Thyroid gland (tissue), 4 donors: ENCODE measurements at regions not wholly inside any gene's neighbourhood (a gene's known extent, or its start where the extent isn't known, plus 50 kb on each side); places are given as distances from the start of the nearest gene placed in this dataset.

Source experiments
- DNase-seq, 2 donors: peaks; one replicate each; pipeline ENCODE4 v3.0.0-alpha.2; 2019
- H3K27ac ChIP-seq, 3 donors: fragments of 200-600 bp; sonication (generic); 1 replicate in 2 of 3; 2 replicates in 1 of 3; pipeline ENCODE4 v1.5.1; 2016 to 2019; ENCODE audit warnings: mild to moderate bottlenecking in 1 of 3, moderate library complexity in 1 of 3
- H3K27me3 ChIP-seq: fragments of 200-600 bp; sonication (generic); one replicate; pipeline ENCODE4 v1.5.1; 2019
- H3K36me3 ChIP-seq, 2 donors: fragments of 200-600 bp; sonication (generic); one replicate each; pipeline ENCODE4 v1.5.1; 2016 to 2019
- H3K4me1 ChIP-seq, 2 donors: fragments of 200-600 bp; sonication (generic); one replicate each; pipeline ENCODE4 v1.5.1; 2017 to 2019
- H3K4me3 ChIP-seq, 3 donors: fragments of 200-600 bp; sonication (generic); replicated peaks in 1 of 3; 1 replicate in 2 of 3; 2 replicates in 1 of 3; pipeline ENCODE4 v1.5.1; 2016; ENCODE audit warnings: mild to moderate bottlenecking in 1 of 3
- H3K9me3 ChIP-seq: fragments of 200-600 bp; sonication (generic); one replicate; pipeline ENCODE4 v1.5.1; 2017
- POLR2A ChIP-seq, 2 donors: fragments of 450-650 bp; IDR thresholded peaks; one replicate each; pipeline ENCODE4 v1.6.1; 2017; ENCODE audit warnings: antibody characterized with exemption in 2 of 2, mild to moderate bottlenecking in 2 of 2, moderate library complexity in 1 of 2
- WGBS, 2 donors: methylation state at CpG; one replicate each; pipeline ENCODE4 v1.1.5; 2017; 5-methylcytosine and 5-hydroxymethylcytosine counted together
- intact Hi-C: fragments of 100-400 bp; cut with DNase I; formaldehyde crosslinking; loops from one replicate; pipeline ENCODE4 v1.15.1; 2023
- TF ChIP-seq, protein P1 (sequence below), 6 experiments: fragments of 200-600 bp in 3 of 6; fragments of 450-650 bp in 3 of 6; sonication (generic) in 3 of 6; IDR thresholded peaks; one replicate each; pipeline ENCODE4 v1.5.1; 2016 to 2019; ENCODE audit warnings: antibody characterized with exemption in 6 of 6, mild to moderate bottlenecking in 2 of 6, inconsistent platforms in 1 of 6, moderate library complexity in 1 of 6

DNA sequence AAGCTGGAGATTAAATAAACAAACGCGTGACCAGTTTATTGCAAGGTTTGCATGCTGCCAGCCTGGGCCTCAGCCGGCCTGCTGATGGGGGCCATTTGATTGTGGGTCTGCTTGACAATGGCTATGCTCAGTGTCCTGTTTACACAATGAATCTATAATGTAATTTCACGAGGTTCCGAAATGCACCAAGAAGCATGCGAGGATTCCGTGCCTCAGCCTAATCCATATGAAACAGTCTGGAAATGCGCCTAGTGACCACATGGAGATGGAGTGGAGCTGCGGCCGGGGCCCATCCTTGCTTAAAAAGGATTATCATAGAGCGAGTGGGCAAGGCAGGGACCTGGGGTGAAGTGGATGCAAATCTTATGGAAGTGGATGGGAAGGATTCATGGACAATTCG is 382.4 kb downstream of the CDK5RAP2 start:
- DNase-seq: no peak
- H3K27ac ChIP-seq: no peak overlapping the region
- no peaks in the 10 kb centered on the region for H3K36me3 ChIP-seq
- no peaks in the 10 kb centered on the region for H3K9me3 ChIP-seq
- no peak overlapping the region for H3K4me3 ChIP-seq
- no peaks in the 10 kb centered on the region for H3K4me1 ChIP-seq
- TF ChIP-seq, protein P1, sequence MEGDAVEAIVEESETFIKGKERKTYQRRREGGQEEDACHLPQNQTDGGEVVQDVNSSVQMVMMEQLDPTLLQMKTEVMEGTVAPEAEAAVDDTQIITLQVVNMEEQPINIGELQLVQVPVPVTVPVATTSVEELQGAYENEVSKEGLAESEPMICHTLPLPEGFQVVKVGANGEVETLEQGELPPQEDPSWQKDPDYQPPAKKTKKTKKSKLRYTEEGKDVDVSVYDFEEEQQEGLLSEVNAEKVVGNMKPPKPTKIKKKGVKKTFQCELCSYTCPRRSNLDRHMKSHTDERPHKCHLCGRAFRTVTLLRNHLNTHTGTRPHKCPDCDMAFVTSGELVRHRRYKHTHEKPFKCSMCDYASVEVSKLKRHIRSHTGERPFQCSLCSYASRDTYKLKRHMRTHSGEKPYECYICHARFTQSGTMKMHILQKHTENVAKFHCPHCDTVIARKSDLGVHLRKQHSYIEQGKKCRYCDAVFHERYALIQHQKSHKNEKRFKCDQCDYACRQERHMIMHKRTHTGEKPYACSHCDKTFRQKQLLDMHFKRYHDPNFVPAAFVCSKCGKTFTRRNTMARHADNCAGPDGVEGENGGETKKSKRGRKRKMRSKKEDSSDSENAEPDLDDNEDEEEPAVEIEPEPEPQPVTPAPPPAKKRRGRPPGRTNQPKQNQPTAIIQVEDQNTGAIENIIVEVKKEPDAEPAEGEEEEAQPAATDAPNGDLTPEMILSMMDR (IDR thresholded peaks at IDR 0.05): no peak
- no peak for TF ChIP-seq POLR2A (IDR thresholded peaks at IDR 0.05)
- H3K27me3 ChIP-seq: no peaks in the 10 kb centered on the region
- intact Hi-C loops: no loop called here
- WGBS, 2 donors: 69 to 71% methylated on average over 12 of the region's 12 CpGs

DNA sequence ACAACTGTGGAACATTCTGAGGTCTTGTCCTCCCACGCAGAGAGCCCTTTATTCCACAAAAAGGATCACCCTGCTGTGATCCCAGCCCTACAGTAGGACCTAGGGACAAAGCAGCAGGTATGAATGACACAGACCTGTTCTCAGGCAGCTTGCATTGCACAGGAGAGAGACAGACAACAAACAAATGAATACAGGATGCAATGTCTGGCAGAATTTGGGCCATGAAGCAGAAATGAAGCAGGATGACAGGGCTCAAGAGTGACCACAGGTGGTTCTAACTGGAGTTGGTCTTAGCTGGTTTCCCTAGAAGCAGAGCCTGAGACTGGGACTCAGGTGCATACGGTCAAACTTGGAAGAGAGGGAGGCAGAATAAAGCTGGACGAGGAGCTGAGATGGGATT is 388.8 kb downstream of the CDK5RAP2 start:
- WGBS, 2 donors: 57 to 64% methylated on average over 3 of the region's 3 CpGs
- intact Hi-C loops: no loop called here
- Histone ChIP-seq H3K4me1 (no peaks in the 10 kb centered on the region), H3K4me3 (no peak overlapping the region), H3K9me3 (no peaks in the 10 kb centered on the region), H3K27me3 (no peaks in the 10 kb centered on the region), H3K36me3 (no peaks in the 10 kb centered on the region), H3K27ac (no peak overlapping the region)
- no peak for DNase-seq
- TF ChIP-seq POLR2A (IDR thresholded peaks at IDR 0.05): no peak
- TF ChIP-seq, protein P1 (IDR thresholded peaks at IDR 0.05): no peak

DNA sequence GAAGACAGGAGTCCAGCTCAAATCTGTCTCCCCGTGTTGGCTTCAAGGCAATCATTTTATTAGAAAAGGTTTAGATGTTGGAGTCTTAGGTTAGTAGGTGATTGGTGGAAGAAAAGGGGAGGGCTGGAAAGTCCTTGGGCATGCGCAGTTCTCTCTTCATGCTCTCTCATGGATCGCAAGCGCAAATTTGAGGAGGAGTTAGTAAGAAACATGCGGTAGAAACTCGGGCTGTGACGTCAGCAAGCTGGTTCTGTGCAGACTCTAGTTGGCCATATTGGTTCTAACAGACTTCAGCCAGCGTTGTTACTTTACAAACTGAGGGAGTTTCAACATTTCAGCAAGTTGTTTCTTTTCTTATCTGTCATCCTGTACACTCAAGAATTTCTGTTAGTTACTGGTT is 392.2 kb downstream of the CDK5RAP2 start:
- no peaks in the 10 kb centered on the region for H3K4me1 ChIP-seq
- no peaks in the 10 kb centered on the region for H3K36me3 ChIP-seq
- no peaks in the 10 kb centered on the region for H3K9me3 ChIP-seq
- H3K4me3 ChIP-seq: no peak overlapping the region
- H3K27ac ChIP-seq: no peak overlapping the region
- WGBS, 2 donors: 74 to 79% methylated on average over 8 of the region's 8 CpGs
- DNase-seq: no peak
- intact Hi-C loops: loop anchor here (10.0 kb wide), 1 partner anchor 47 kb away; no protein-coding TSS in a partner anchor
- TF ChIP-seq, protein P1 (IDR thresholded peaks at IDR 0.05): no peak
- no peak for TF ChIP-seq POLR2A (IDR thresholded peaks at IDR 0.05)
- H3K27me3 ChIP-seq: no peaks in the 10 kb centered on the region

DNA sequence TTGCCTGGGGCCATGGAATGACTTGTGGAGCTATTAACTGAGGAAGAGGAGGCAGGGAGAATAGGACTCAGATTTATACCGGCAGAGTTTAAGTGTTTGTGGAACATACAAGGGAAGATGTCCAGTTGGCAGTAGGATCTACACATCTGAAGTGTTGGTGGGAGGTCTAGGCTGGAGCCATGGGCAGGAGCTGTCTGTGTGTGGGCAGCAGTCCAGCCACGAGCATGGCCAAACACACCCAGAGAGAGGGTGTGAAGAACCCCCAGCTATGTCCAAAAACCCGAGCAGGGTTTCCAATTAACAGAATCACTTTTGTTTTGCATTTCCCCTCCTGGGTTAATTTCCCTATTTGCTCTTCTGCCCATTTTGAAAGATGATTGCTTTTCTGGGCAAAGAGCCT is 393.7 kb downstream of the CDK5RAP2 start:
- intact Hi-C loops: loop anchor here (10.0 kb wide), 1 partner anchor 49 kb away; no protein-coding TSS in a partner anchor
- no peak for TF ChIP-seq POLR2A (IDR thresholded peaks at IDR 0.05)
- TF ChIP-seq, protein P1 (IDR thresholded peaks at IDR 0.05): no peak
- 53 to 68% methylated on average over 3 of the region's 3 CpGs for WGBS, 2 donors

DNA sequence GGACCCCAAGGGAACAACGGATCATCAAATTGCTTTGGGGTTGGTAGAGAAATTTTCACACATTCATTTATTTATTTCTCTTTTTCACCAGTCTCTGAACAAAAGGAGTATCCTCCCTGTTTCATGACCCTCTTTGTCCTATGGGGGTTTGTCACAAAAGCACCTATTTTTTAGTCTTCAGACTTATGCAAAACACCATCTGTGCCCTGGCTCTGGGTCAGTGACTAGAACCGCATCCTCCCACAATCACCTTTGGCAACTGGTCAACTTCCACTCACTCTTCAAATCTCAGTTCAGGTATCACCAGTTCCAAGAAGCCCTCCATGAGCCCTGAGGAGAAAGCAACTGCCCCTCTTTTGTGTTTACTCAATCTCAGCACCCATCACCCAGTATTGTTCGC is 395.7 kb downstream of the CDK5RAP2 start:
- Histone ChIP-seq H3K4me1 (no peaks in the 10 kb centered on the region), H3K9me3 (no peaks in the 10 kb centered on the region), H3K27me3 (no peaks in the 10 kb centered on the region), H3K36me3 (no peaks in the 10 kb centered on the region), H3K4me3 (no peak overlapping the region), H3K27ac (no peak overlapping the region)
- DNase-seq: no peak
- TF ChIP-seq POLR2A (IDR thresholded peaks at IDR 0.05): no peak
- TF ChIP-seq, protein P1 (IDR thresholded peaks at IDR 0.05): no peak
- 48 to 59% methylated on average over 3 of the region's 3 CpGs for WGBS, 2 donors
- intact Hi-C loops: loop anchor here (10.0 kb wide), 1 partner anchor 51 kb away; no protein-coding TSS in a partner anchor

More for the DNA sequence above, 393.7 kb downstream of the CDK5RAP2 start:
- Histone ChIP-seq H3K36me3 (no peaks in the 10 kb centered on the region), H3K9me3 (no peaks in the 10 kb centered on the region), H3K4me3 (no peak overlapping the region), H3K27ac (no peak overlapping the region), H3K4me1 (no peaks in the 10 kb centered on the region), H3K27me3 (no peaks in the 10 kb centered on the region)
- DNase-seq: no peak
